Skeletal muscle satellite cell (primary cell): ENCODE measurements at regions not wholly inside any gene's neighbourhood (a gene's known extent, or its start where the extent isn't known, plus 50 kb on each side); places are given as distances from the start of the nearest gene placed in this dataset.

ENCODE experiments used
- H3K27me3 ChIP-seq: 2 replicates; pipeline ENCODE4 v1.7.0; 2013; ENCODE audit warnings: low read length; ENCODE audit not compliant: control insufficient read depth, insufficient read depth
- H3K36me3 ChIP-seq: 2 replicates; pipeline ENCODE4 v1.7.0; 2013; ENCODE audit warnings: mild to moderate bottlenecking, control low read depth, low read length; ENCODE audit not compliant: insufficient read depth
- H3K4me1 ChIP-seq: 2 replicates; pipeline ENCODE4 v1.7.0; 2013; ENCODE audit warnings: low read length; ENCODE audit not compliant: control insufficient read depth, insufficient read depth
- H3K4me2 ChIP-seq: 2 replicates; pipeline ENCODE4 v1.7.0; 2013; ENCODE audit warnings: mild to moderate bottlenecking, low read length
- H3K4me3 ChIP-seq: 2 replicates; pipeline ENCODE4 v1.7.0; 2013; ENCODE audit warnings: low read length
- H3K9ac ChIP-seq: 2 replicates; pipeline ENCODE4 v1.7.0; 2013; ENCODE audit warnings: mild to moderate bottlenecking, low read depth, low read length, moderate library complexity
- H3K9me3 ChIP-seq: replicated peaks from 2 replicates; pipeline ENCODE4 v1.7.0; 2013; ENCODE audit warnings: mild to moderate bottlenecking, control low read depth, low read length

DNA sequence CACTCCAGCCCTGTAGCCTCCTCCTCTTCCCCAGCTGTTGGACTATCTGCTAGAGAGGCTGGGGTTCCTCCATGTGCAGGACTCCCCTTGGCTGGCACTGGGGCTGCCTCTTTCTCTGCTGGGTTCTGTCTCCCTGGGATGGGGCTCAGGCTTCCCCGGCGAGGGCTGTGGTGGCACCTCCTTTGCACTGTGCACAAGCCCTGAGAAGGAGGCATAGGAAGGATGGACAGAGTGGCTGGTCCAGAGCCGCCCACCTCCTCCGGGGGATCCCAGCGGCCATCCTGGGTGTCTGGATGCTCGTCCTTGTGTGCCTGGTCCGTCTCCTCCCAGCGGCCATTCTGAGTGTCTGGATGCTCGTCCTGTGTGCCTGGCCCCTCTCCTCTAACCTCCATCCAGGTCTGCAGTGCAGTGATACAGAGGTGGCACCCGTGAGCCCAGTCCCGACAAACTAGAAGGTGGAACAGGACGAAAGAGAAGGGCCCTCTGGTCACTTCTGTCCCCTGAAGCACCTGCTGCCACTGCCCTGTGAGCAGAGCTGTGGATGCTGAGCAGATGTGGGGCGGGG is 633.7 kb downstream of the BRD1 start:
- Histone ChIP-seq H3K36me3 (no peaks in the 10 kb centered on the region), H3K4me2 (no peak overlapping the region), H3K9me3 (peaks cover 28% of the 10 kb centered on the region), H3K9ac (no peak overlapping the region), H3K4me1 (no peaks in the 10 kb centered on the region), H3K4me3 (no peak overlapping the region), H3K27me3 (no peaks in the 10 kb centered on the region)

DNA sequence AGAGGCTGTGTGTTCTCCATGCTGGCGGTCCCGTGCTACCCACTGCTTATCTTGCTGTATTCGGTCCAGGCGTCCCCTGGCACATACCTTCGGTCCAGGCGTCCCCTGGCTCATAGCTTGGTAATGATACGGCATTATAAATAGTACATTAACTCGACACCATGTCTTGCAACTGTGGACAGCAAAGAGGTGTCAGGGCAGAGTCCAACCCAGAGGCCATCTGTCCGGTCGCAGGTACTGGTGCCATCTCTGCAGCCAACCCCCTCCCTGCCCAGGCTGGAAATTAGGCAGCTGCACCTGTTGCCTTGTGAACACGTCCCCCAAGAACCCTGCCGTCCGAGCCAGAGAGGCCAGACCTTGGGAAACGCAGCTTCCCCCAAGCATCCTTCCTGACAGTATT is 634.3 kb downstream of the BRD1 start:
- H3K4me2 ChIP-seq, result no peak overlapping the region
- H3K4me1 ChIP-seq, result no peaks in the 10 kb centered on the region
- H3K36me3 ChIP-seq, result no peaks in the 10 kb centered on the region
- no peak overlapping the region for H3K9ac ChIP-seq
- no peaks in the 10 kb centered on the region for H3K27me3 ChIP-seq
- H3K9me3 ChIP-seq, result peaks cover 34% of the 10 kb centered on the region
- H3K4me3 ChIP-seq, result no peak overlapping the region

DNA sequence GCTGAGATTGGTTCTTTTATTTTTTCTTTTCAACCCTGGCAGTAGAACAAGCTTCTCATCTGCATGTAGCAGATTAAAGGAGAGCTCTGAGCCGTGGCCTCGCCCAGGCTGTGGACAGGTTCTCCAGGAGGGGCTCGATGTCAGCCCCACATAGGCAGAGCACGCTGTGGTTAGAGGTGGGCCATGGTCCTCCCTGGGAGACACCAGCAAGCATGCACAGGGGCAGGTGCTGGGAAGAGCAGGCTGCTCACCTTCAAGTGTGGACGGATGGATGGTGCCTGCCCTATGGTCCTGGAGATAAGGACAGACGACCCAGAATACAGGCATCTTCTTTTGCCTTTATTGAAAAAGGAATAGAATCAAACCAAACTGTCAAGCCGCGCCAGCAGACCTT is 634.8 kb downstream of the BRD1 start:
- peaks cover 38% of the 10 kb centered on the region for H3K9me3 ChIP-seq
- no peaks in the 10 kb centered on the region for H3K27me3 ChIP-seq
- H3K4me3 ChIP-seq, result no peak overlapping the region
- no peak overlapping the region for H3K4me2 ChIP-seq
- no peaks in the 10 kb centered on the region for H3K4me1 ChIP-seq
- H3K9ac ChIP-seq, result no peak overlapping the region
- no peaks in the 10 kb centered on the region for H3K36me3 ChIP-seq

DNA sequence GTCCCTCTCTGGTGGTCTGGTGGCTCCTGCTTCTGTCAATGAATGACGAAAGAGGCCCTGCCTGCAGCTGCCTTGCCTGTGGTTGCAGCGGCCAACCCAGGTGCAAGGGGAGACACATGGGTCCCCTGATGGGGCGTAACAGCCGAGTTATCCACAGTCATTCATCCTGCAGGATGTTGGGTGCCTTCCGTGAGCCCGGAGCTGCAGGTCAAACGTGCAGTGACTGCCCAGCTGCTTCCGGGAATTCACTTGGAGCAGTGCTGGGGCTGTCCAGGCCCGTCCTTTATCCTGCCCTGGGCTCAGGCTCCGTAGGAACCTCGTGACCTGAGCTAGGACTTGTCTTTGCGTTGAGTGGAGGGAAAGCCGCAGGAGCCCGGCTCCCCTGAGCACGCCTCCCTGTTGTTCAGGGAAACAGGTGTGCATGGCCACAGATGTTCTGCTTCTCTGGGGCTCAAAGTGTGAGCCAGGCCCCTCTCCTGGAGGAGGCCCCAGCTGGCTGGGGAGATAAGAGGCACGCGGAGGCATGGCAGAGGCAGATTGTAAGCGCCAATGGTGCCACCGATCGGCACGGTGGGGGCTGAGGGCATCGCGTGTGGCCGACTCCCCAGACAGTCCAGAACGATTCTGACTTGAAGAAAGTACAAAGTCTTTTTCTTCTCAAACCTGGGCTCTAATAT is 635.4 kb downstream of the BRD1 start:
- no peak overlapping the region for H3K9ac ChIP-seq
- H3K4me1 ChIP-seq, result no peaks in the 10 kb centered on the region
- H3K4me3 ChIP-seq, result no peak overlapping the region
- no peaks in the 10 kb centered on the region for H3K36me3 ChIP-seq
- H3K27me3 ChIP-seq, result no peaks in the 10 kb centered on the region
- peaks cover 38% of the 10 kb centered on the region for H3K9me3 ChIP-seq
- H3K4me2 ChIP-seq, result no peak overlapping the region

DNA sequence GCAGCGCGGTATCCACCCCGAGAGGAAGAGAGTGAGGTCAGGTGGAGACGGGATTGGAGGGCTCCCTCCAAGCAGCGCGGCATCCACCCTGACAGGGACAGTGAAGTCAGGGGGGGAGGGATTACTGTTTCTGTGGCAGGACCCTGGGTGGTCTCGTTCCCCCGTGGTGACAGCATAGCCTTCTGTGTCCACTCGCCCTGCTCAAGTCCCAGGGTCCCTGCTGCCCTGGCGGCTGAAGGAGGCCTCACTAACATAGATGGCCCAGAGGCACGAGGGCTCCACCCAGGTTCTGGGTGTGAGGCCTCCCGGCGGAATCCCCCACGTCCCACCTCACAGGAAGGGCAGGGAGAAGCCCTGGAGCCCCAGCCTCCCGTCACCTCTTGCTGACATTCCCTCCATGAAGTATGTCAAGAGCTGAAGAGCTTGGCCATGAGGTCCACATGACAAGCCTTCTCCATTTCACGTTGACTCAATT is 636.1 kb downstream of the BRD1 start:
- Histone ChIP-seq H3K9ac (no peak overlapping the region), H3K9me3 (peaks cover 41% of the 10 kb centered on the region), H3K4me1 (no peaks in the 10 kb centered on the region), H3K4me2 (no peak overlapping the region), H3K4me3 (no peak overlapping the region), H3K27me3 (no peaks in the 10 kb centered on the region), H3K36me3 (no peaks in the 10 kb centered on the region)

DNA sequence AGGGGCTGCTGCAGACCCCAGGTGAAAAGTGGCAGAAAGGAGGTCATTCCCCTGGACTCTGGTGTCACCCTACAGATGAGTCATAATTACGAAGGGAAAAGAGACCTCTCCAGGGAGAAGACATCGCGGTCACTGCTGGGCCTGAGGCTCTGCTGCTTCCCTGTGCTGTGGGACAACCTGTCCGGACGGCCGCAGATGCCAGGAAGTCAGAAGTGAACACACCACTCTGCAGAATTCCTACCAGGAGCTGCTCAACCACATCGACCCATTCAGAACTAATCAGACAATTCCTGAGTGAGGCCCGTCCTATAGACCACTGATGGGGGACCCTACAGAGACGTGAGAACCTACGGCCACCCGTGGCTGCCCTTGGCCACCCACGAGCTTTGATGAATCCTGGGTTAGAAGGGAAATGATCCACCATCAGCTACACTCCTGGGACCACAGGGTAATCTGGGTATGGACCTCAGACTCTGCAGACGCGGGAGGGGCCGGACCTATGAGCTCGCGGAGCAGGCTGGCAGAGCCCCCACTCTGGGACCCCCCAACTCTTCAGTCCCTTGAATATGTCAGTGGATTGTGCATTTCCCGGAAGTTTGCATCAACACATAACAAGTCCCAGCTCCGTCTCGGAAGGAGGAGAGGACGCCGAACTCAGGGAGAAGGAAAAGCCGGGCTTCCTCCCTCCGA is 636.7 kb downstream of the BRD1 start:
- Histone ChIP-seq H3K9me3 (peaks cover 35% of the 10 kb centered on the region), H3K4me1 (no peaks in the 10 kb centered on the region), H3K9ac (no peak overlapping the region)

DNA sequence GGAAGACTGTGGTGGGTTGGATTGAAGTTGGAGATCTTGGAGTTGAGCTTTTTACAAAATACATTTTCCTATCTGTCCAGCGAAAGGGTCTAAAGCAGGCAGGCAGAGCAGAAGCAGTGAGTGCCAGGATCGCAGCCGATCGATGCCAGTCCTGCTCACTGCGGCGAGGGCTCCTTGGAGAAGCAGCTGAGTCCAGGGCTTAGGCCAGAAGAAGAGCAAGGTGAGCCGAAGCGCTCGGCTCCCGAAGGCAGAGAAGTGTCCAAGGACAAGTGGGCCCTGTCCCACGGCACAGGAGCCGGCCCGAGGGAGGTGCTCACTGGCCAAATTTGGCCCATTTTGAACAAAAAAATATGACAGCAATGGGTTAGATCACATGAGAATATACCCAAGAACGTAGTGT is 637.8 kb downstream of the BRD1 start:
- Histone ChIP-seq H3K4me3 (no peak overlapping the region), H3K9me3 (peaks cover 33% of the 10 kb centered on the region), H3K4me2 (no peak overlapping the region), H3K27me3 (no peaks in the 10 kb centered on the region), H3K4me1 (no peaks in the 10 kb centered on the region), H3K36me3 (no peaks in the 10 kb centered on the region), H3K9ac (no peak overlapping the region)

More for the DNA sequence above, 636.7 kb downstream of the BRD1 start:
- no peaks in the 10 kb centered on the region for H3K27me3 ChIP-seq
- H3K4me2 ChIP-seq, result no peak overlapping the region
- no peak overlapping the region for H3K4me3 ChIP-seq
- H3K36me3 ChIP-seq, result no peaks in the 10 kb centered on the region

DNA sequence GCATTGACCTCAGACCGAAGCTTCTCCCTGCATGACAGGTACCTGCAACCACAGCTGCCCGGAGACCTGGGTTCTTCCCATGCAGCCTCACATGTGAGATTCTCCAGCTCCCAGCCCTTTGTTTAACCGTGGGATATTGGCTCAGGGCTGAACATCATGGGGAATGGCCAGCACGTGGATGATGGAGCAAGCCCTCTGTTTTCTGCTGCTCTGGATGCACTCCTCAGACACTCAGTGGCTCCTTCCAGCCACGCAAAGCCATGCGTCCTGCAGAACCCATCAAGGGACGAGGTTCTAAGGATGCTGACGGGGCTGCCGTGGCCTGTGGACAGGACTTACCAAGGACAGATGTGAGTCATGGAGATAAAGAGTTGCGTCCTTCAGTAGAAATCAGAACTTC is 639.1 kb downstream of the BRD1 start:
- no peaks in the 10 kb centered on the region for H3K36me3 ChIP-seq
- no peak overlapping the region for H3K4me2 ChIP-seq
- H3K27me3 ChIP-seq, result no peaks in the 10 kb centered on the region
- H3K4me3 ChIP-seq, result no peak overlapping the region
- no peak overlapping the region for H3K9ac ChIP-seq
- H3K9me3 ChIP-seq, result peaks cover 36% of the 10 kb centered on the region
- no peaks in the 10 kb centered on the region for H3K4me1 ChIP-seq

DNA sequence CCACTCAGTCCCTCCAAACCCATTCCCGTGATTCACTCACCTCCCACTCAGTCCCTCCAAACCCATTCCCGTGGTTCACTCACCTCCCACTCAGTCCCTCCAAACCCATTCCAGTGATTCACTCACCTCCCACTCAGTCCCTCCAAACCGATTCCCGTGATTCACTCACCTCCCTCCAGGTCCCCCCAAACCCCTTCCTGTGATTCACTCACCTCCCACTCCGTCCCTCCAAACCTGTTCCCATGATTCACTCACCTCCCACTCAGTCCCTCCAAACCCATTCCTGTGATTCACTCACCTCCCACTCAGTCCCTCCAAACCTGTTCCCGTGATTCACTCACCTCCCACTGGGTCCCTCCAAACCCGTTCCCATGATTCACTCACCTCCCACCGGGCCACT is 639.6 kb downstream of the BRD1 start:
- Histone ChIP-seq H3K9me3 (peaks cover 40% of the 10 kb centered on the region), H3K36me3 (no peaks in the 10 kb centered on the region), H3K9ac (no peak overlapping the region), H3K4me2 (no peak overlapping the region), H3K4me3 (no peak overlapping the region), H3K4me1 (no peaks in the 10 kb centered on the region), H3K27me3 (no peaks in the 10 kb centered on the region)

DNA sequence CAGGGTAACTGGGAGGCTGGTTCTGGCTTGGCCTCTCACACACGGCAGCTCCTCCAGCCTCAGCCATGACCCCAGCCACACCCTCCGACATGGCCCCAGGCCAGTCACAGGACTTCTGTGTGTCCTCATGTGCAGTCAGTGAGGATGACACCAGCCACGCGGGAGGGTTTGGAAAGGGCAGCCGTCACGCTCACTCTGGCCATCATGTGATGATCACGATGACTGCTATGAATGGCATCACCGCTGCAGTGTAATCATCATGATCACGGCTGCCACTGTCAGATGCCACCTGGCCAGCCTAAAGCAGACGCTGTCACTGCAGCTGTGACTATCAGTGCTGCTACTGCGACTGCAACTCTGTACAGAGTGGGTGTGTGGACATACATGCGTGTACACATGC is 640.9 kb downstream of the BRD1 start:
- Histone ChIP-seq H3K9ac (no peak overlapping the region), H3K36me3 (no peaks in the 10 kb centered on the region), H3K4me1 (no peaks in the 10 kb centered on the region), H3K4me2 (no peak overlapping the region), H3K9me3 (peaks cover 42% of the 10 kb centered on the region), H3K27me3 (no peaks in the 10 kb centered on the region), H3K4me3 (no peak overlapping the region)

DNA sequence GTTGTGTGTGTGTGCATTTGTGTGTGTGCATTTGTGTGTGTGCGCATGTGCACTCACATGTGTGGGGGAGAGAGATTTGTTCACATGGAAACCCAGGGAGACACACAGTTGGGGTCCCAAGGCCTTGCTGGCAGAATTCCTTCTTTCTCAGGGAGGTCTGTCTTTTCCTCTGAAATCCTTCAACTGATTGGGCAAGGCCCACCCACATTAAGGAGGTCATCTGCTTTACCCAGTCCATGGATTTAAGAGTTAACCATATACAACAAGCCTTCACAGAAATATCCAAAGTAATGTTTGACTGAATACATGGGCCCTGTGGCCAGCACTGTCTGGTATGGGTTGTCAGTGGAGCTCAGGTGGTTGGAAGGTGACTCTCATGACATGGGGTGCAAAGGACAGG is 641.4 kb downstream of the BRD1 start:
- H3K9ac ChIP-seq, result no peak overlapping the region
- H3K4me1 ChIP-seq, result no peaks in the 10 kb centered on the region
- H3K4me2 ChIP-seq, result no peak overlapping the region
- peaks cover 44% of the 10 kb centered on the region for H3K9me3 ChIP-seq
- no peaks in the 10 kb centered on the region for H3K27me3 ChIP-seq
- no peak overlapping the region for H3K4me3 ChIP-seq
- no peaks in the 10 kb centered on the region for H3K36me3 ChIP-seq
